AG10803 (cell line): ENCODE measurements at regions not wholly inside any gene's neighbourhood (a gene's known extent, or its start where the extent isn't known, plus 50 kb on each side); places are given as distances from the start of the nearest gene placed in this dataset.

Experiments
- DNase-seq: peaks from one replicate; pipeline ENCODE4 v3.0.0; 2010; ENCODE audit warnings: low read depth
- H3K4me3 ChIP-seq: 2 replicates; pipeline ENCODE4 v1.5.1; 2011; ENCODE audit warnings: mild to moderate bottlenecking, low read length, control low read depth
- CTCF ChIP-seq: conservative IDR thresholded peaks from 2 replicates; pipeline ENCODE4 v1.5.1; 2011; ENCODE audit warnings: mild to moderate bottlenecking, low read length, control low read depth, inconsistent platforms

GRCh38 chr6:14509120-14509519, 391.5 kb downstream of the CD83 start:
- no peak for DNase-seq
- H3K4me3 ChIP-seq, result no peak overlapping the region
- TF ChIP-seq CTCF, result no peak

- TF ChIP-seq CTCF, result no peak
- H3K4me3 ChIP-seq, result no peak overlapping the region
- DNase-seq, result no peak
Observed at GRCh38 chr6:14510038-14510437, 392.5 kb downstream of the CD83 start.

GRCh38 chr6:14511061-14511586, 393.6 kb downstream of the CD83 start:
- no peak for DNase-seq
- no peak for TF ChIP-seq CTCF
- no peak overlapping the region for H3K4me3 ChIP-seq

GRCh38 chr6:14512246-14512645, 394.7 kb downstream of the CD83 start:
- TF ChIP-seq CTCF, result no peak
- no peak for DNase-seq
- H3K4me3 ChIP-seq, result no peak overlapping the region

- no peak for TF ChIP-seq CTCF
- peak; percentile 26 for DNase-seq
- no peak overlapping the region for H3K4me3 ChIP-seq
Observed at GRCh38 chr6:14513496-14514393, 396.2 kb downstream of the CD83 start.

GRCh38 chr6:14516956-14517355, 399.4 kb downstream of the CD83 start:
- TF ChIP-seq CTCF, result no peak
- peak; percentile 49 for DNase-seq
- H3K4me3 ChIP-seq, result peak overlapping the region; percentile 14; the same call in 1 of the 2 replicates
